ENCODE measurements at regions not wholly inside any gene's neighbourhood (a gene's known extent, or its start where the extent isn't known, plus 50 kb on each side); places are given as distances from the start of the nearest gene placed in this dataset.

- TF ChIP-seq CBX5 (IDR thresholded peaks at IDR 0.05; ENCODE audit: low read depth, low read length) = no peak
- no peak for TF ChIP-seq KDM5A (IDR thresholded peaks at IDR 0.05; ENCODE audit: low read length)
- no peak for TF ChIP-seq TAF1 (IDR thresholded peaks at IDR 0.05; ENCODE audit: low read depth, low read length)
Measured at GRCh38 chr5:17157916-17158529, 59.4 kb upstream of the BASP1 start (continued).

All from H1 (cell line).